AG04449 (cell line): ENCODE measurements at regions not wholly inside any gene's neighbourhood (a gene's known extent, or its start where the extent isn't known, plus 50 kb on each side); places are given as distances from the start of the nearest gene placed in this dataset.
A peak's percentile ranks its signal among the peaks of the same experiment; 100 is the strongest.

Source experiments
- CTCF ChIA-PET: fragments of 350-600 bp; formaldehyde crosslinking; extraction: SDS; loops from one replicate; lab custom pipeline; 2021; ENCODE audit warnings: antibody characterized with exemption; lab: Yijun Ruan, JAX
- POLR2A ChIA-PET: fragments of 400-600, 350-600 bp; formaldehyde crosslinking; extraction: SDS; loops from one replicate; lab custom pipeline; 2020; ENCODE audit warnings: antibody characterized with exemption, inconsistent platforms; lab: Yijun Ruan, JAX
- DNase-seq: peaks from one replicate; pipeline ENCODE4 v3.0.0-alpha.2; 2010; ENCODE audit warnings: low read depth, low spot score
- H3K4me3 ChIP-seq: 2 replicates; pipeline ENCODE4 v1.5.1; 2011; ENCODE audit warnings: low read depth, mild to moderate bottlenecking, control low read depth, low read length
- CTCF ChIP-seq: IDR thresholded peaks from one replicate; pipeline ENCODE4 v1.5.1; 2011; ENCODE audit warnings: mild to moderate bottlenecking, moderate library complexity, low read length, control low read depth, inconsistent platforms; ENCODE audit not compliant: insufficient read depth; ENCODE audit errors: missing control alignments

GRCh38 chr1:96865731-96866685, 144.4 kb downstream of the PTBP2 start:
- no peak for TF ChIP-seq CTCF
- peak; percentile 91 for DNase-seq
- ChIA-PET CTCF (interaction anchor here (1.6 kb wide), 1 partner anchor 273 kb away, joined by 3 read pairs; no protein-coding TSS in a partner anchor), POLR2A (no interaction called here)
- no peak overlapping the region for H3K4me3 ChIP-seq

- ChIA-PET POLR2A (no interaction called here), CTCF (no interaction called here)
- no peak overlapping the region for H3K4me3 ChIP-seq
- TF ChIP-seq CTCF = no peak
- no peak for DNase-seq
Observed at GRCh38 chr1:96872757-96873156, 151.2 kb downstream of the PTBP2 start.

- ChIA-PET POLR2A (no interaction called here), CTCF (interaction anchor here (1.0 to 1.4 kb wide), 2 partner anchors 259 to 643 kb away, joined by 3 read pairs; no protein-coding TSS in a partner anchor)
- no peak for TF ChIP-seq CTCF
- no peak overlapping the region for H3K4me3 ChIP-seq
- DNase-seq = no peak
Observed at GRCh38 chr1:96878640-96879039, 157.1 kb downstream of the PTBP2 start.

- ChIA-PET CTCF (no interaction called here), POLR2A (no interaction called here)
- TF ChIP-seq CTCF = no peak
- H3K4me3 ChIP-seq = no peak overlapping the region
- DNase-seq = no peak
Observed at GRCh38 chr1:96880626-96881025, 159.0 kb downstream of the PTBP2 start.

- TF ChIP-seq CTCF = no peak
- no peak overlapping the region for H3K4me3 ChIP-seq
- ChIA-PET POLR2A (no interaction called here), CTCF (no interaction called here)
- no peak for DNase-seq
Observed at GRCh38 chr1:96882096-96882495, 160.5 kb downstream of the PTBP2 start.

- no peak overlapping the region for H3K4me3 ChIP-seq
- no peak for TF ChIP-seq CTCF
- DNase-seq = no peak
- POLR2A ChIA-PET = no interaction called here
- CTCF ChIA-PET = no interaction called here
Observed at GRCh38 chr1:96886474-96886873, 164.9 kb downstream of the PTBP2 start.
